HFFc6 (cell line): ENCODE measurements at regions not wholly inside any gene's neighbourhood (a gene's known extent, or its start where the extent isn't known, plus 50 kb on each side); places are given as distances from the start of the nearest gene placed in this dataset.
A peak's percentile ranks its signal among the peaks of the same experiment; 100 is the strongest.

Experiments
- DNase-seq: peaks from one replicate; pipeline ENCODE4 v3.0.0-alpha.2; 2018
- H3K27ac Mint-ChIP-seq: 2 replicates; pipeline ENCODE4 v1.8.0; 2020; ENCODE audit warnings: mild to moderate bottlenecking, mixed read lengths
- H3K27me3 Mint-ChIP-seq: 2 replicates; pipeline ENCODE4 v1.8.0; 2021; ENCODE audit warnings: mild to moderate bottlenecking, moderate library complexity, mixed read lengths; ENCODE audit not compliant: insufficient read depth
- H3K36me3 Mint-ChIP-seq: 2 replicates; pipeline ENCODE4 v1.8.0; 2021; ENCODE audit warnings: low read depth, mixed read lengths
- H3K4me1 Mint-ChIP-seq: 2 replicates; pipeline ENCODE4 v1.8.0; 2020; ENCODE audit warnings: low read depth, mixed read lengths
- H3K4me3 Mint-ChIP-seq: 2 replicates; pipeline ENCODE4 v1.8.0; 2020; ENCODE audit warnings: mild to moderate bottlenecking, moderate library complexity, mixed read lengths
- H3K9me3 Mint-ChIP-seq: 2 replicates; pipeline ENCODE4 v1.8.0; 2020; ENCODE audit warnings: mild to moderate bottlenecking, mixed read lengths
- CTCF ChIP-seq: fragments of 200-600 bp; sonication (generic); IDR thresholded peaks from 2 replicates; pipeline ENCODE4 v1.5.0; 2021; ENCODE audit warnings: antibody characterized with exemption, mild to moderate bottlenecking

GRCh38 chr6:109303164-109303563, 79.1 kb downstream of the CD164 start:
- H3K27me3 Mint-ChIP-seq = peaks cover 14% of the 10 kb centered on the region
- H3K4me1 Mint-ChIP-seq = peaks cover 28% of the 10 kb centered on the region
- peak overlapping the region; percentile 28 for H3K4me3 Mint-ChIP-seq
- H3K27ac Mint-ChIP-seq = peak overlapping the region; percentile 35; the same call in 1 of the 2 replicates
- H3K9me3 Mint-ChIP-seq = no peaks in the 10 kb centered on the region
- no peak for TF ChIP-seq CTCF
- H3K36me3 Mint-ChIP-seq = no peaks in the 10 kb centered on the region
- DNase-seq = no peak

GRCh38 chr6:109302176-109302575, 80.1 kb downstream of the CD164 start:
- no peak for DNase-seq
- peaks cover 10% of the 10 kb centered on the region for H3K27me3 Mint-ChIP-seq
- no peak overlapping the region for H3K27ac Mint-ChIP-seq
- peaks cover 22% of the 10 kb centered on the region for H3K4me1 Mint-ChIP-seq
- H3K4me3 Mint-ChIP-seq = no peak overlapping the region
- H3K9me3 Mint-ChIP-seq = no peaks in the 10 kb centered on the region
- no peaks in the 10 kb centered on the region for H3K36me3 Mint-ChIP-seq
- TF ChIP-seq CTCF = no peak

- TF ChIP-seq CTCF = no peak
- Mint-ChIP-seq H3K9me3 (no peaks in the 10 kb centered on the region), H3K36me3 (no peaks in the 10 kb centered on the region)
Observed at GRCh38 chr6:109301418-109301817, 80.8 kb downstream of the CD164 start.

GRCh38 chr6:109300874-109301273, 81.4 kb downstream of the CD164 start:
- no peaks in the 10 kb centered on the region for H3K9me3 Mint-ChIP-seq
- no peak for TF ChIP-seq CTCF
- H3K4me1 Mint-ChIP-seq = peaks cover 32% of the 10 kb centered on the region
- H3K36me3 Mint-ChIP-seq = no peaks in the 10 kb centered on the region
- DNase-seq = no peak
- H3K4me3 Mint-ChIP-seq = no peak overlapping the region
- H3K27ac Mint-ChIP-seq = no peak overlapping the region
- peaks cover 10% of the 10 kb centered on the region for H3K27me3 Mint-ChIP-seq

More at GRCh38 chr6:109301418-109301817, 80.8 kb downstream of the CD164 start:
- H3K27ac Mint-ChIP-seq = no peak overlapping the region
- DNase-seq = no peak
- H3K27me3 Mint-ChIP-seq = peaks cover 10% of the 10 kb centered on the region
- peaks cover 30% of the 10 kb centered on the region for H3K4me1 Mint-ChIP-seq
- no peak overlapping the region for H3K4me3 Mint-ChIP-seq

- no peaks in the 10 kb centered on the region for H3K36me3 Mint-ChIP-seq
- DNase-seq = no peak
- H3K27ac Mint-ChIP-seq = no peak overlapping the region
- H3K27me3 Mint-ChIP-seq = peaks cover 10% of the 10 kb centered on the region
- H3K4me3 Mint-ChIP-seq = no peak overlapping the region
- H3K4me1 Mint-ChIP-seq = peaks cover 32% of the 10 kb centered on the region
- no peak for TF ChIP-seq CTCF
- H3K9me3 Mint-ChIP-seq = no peaks in the 10 kb centered on the region
Observed at GRCh38 chr6:109299776-109300564, 82.3 kb downstream of the CD164 start.
